ENCODE measurements at regions not wholly inside any gene's neighbourhood (a gene's known extent, or its start where the extent isn't known, plus 50 kb on each side); places are given as distances from the start of the nearest gene placed in this dataset.
"Not testable (repeated sequence)": the region's sequence is repeated elsewhere in the genome, so short reads cannot be mapped to it uniquely, and the experiment has no call there.

DNA sequence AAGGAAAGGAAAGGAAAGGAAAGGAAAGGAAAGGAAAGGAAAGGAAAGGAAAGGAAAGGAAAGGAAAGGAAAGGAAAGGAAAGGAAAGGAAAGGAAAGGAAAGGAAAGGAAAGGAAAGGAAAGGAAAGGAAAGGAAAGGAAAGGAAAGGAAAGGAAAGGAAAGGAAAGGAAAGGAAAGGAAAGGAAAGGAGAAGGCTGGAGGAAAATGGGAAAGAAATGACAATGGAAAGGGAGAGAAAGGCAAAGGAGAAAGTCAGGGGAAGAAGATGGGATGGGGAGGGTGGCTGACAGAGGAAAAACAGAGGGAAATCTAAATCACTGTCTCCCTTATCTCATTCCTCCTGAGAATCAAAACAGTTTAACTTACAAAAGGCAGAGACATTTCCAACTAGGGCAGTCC, 156.3 kb downstream of the C1D start:
- TF ChIP-seq SRF (IDR thresholded peaks at IDR 0.05; ENCODE audit: low read depth); SP1 (IDR thresholded peaks at IDR 0.05; ENCODE audit: low read depth); YY1 (IDR thresholded peaks at IDR 0.05; ENCODE audit: extremely low read depth, insufficient replicate concordance, low read depth, low read length); EZH2 (IDR thresholded peaks at IDR 0.05); SIN3A (IDR thresholded peaks at IDR 0.05; ENCODE audit: low read depth); POLR2AphosphoS5 (IDR thresholded peaks at IDR 0.05; ENCODE audit: low read depth, low read length); RAD21 (IDR thresholded peaks at IDR 0.05; ENCODE audit: low read depth); TCF7L2 (IDR thresholded peaks at IDR 0.05; ENCODE audit: borderline replicate concordance, extremely low read depth, insufficient read depth, insufficient read length): not testable (repeated sequence)
- TF ChIP-seq, protein P1, sequence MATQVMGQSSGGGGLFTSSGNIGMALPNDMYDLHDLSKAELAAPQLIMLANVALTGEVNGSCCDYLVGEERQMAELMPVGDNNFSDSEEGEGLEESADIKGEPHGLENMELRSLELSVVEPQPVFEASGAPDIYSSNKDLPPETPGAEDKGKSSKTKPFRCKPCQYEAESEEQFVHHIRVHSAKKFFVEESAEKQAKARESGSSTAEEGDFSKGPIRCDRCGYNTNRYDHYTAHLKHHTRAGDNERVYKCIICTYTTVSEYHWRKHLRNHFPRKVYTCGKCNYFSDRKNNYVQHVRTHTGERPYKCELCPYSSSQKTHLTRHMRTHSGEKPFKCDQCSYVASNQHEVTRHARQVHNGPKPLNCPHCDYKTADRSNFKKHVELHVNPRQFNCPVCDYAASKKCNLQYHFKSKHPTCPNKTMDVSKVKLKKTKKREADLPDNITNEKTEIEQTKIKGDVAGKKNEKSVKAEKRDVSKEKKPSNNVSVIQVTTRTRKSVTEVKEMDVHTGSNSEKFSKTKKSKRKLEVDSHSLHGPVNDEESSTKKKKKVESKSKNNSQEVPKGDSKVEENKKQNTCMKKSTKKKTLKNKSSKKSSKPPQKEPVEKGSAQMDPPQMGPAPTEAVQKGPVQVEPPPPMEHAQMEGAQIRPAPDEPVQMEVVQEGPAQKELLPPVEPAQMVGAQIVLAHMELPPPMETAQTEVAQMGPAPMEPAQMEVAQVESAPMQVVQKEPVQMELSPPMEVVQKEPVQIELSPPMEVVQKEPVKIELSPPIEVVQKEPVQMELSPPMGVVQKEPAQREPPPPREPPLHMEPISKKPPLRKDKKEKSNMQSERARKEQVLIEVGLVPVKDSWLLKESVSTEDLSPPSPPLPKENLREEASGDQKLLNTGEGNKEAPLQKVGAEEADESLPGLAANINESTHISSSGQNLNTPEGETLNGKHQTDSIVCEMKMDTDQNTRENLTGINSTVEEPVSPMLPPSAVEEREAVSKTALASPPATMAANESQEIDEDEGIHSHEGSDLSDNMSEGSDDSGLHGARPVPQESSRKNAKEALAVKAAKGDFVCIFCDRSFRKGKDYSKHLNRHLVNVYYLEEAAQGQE (IDR thresholded peaks at IDR 0.05; ENCODE audit: low read depth) = not testable (repeated sequence)
- TF ChIP-seq, protein P2, sequence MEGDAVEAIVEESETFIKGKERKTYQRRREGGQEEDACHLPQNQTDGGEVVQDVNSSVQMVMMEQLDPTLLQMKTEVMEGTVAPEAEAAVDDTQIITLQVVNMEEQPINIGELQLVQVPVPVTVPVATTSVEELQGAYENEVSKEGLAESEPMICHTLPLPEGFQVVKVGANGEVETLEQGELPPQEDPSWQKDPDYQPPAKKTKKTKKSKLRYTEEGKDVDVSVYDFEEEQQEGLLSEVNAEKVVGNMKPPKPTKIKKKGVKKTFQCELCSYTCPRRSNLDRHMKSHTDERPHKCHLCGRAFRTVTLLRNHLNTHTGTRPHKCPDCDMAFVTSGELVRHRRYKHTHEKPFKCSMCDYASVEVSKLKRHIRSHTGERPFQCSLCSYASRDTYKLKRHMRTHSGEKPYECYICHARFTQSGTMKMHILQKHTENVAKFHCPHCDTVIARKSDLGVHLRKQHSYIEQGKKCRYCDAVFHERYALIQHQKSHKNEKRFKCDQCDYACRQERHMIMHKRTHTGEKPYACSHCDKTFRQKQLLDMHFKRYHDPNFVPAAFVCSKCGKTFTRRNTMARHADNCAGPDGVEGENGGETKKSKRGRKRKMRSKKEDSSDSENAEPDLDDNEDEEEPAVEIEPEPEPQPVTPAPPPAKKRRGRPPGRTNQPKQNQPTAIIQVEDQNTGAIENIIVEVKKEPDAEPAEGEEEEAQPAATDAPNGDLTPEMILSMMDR (IDR thresholded peaks at IDR 0.05 in 2 of 3, conservative IDR thresholded peaks at IDR 0.05 in 1 of 3; ENCODE audit: borderline replicate concordance in 1 of 3, insufficient read depth in 1 of 3, low read depth in 2 of 3, low read length in 2 of 3) = not testable (repeated sequence)
- TF ChIP-seq, protein P3, sequence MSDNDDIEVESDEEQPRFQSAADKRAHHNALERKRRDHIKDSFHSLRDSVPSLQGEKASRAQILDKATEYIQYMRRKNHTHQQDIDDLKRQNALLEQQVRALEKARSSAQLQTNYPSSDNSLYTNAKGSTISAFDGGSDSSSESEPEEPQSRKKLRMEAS (IDR thresholded peaks at IDR 0.05) = not testable (repeated sequence)

All from HCT116 (cell line).